Stimulated activated CD8-positive, alpha-beta memory T cell treated with anti-CD3 and anti-CD28 coated beads, Interleukin-12 subunit alpha, Interleukin-12 subunit beta, amount 100 ng/mL, for 1 hour (primary cell): ENCODE measurements at regions not wholly inside any gene's neighbourhood (a gene's known extent, or its start where the extent isn't known, plus 50 kb on each side); places are given as distances from the start of the nearest gene placed in this dataset.
"Not testable (repeated sequence)": the region's sequence is repeated elsewhere in the genome, so short reads cannot be mapped to it uniquely, and the experiment has no call there.

Source experiments
- DNase-seq: peaks from one replicate; pipeline ENCODE4 v3.0.0-alpha.2; 2020; ENCODE audit warnings: low read depth

DNA sequence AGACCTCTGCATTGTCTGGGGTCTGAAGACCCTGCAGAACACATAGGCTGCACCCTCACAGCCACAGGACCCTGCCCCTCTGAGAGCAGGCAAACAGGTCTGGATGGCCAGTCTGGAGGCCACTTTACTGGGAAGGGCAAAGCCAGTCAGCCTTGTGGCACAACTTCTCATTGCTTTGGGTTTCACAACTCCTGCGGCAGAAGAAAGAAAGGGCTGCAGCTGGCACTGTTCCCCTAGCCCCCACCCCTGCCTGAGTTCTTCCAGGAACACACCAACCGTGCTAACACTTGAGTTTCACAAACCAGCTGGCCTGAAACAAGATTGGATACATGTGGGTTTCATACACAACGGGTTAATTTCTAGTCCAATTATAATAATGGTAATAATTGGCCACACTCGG lies 276.5 kb upstream of the MGAT5 start:
- DNase-seq: no peak

DNA sequence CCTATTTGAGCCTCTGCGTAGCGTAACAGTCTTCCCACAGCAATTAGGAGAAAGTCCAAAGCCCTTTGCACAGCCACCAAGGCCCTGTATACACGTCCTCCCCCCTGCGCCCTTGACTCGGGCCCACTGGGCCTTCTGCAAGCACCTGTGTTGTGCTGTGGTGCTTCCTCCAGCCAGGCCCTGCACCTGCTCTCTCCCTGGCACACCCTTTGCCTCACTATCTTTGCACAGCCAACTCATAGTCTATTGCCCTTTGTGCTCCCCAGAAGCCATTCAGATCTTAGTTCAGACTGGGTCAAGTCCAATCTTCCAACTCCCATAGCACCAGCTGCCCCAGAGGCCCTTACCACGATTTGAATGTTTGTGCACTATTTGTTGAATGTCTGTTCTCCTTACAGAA lies 271.6 kb upstream of the MGAT5 start:
- DNase-seq: no peak

DNA sequence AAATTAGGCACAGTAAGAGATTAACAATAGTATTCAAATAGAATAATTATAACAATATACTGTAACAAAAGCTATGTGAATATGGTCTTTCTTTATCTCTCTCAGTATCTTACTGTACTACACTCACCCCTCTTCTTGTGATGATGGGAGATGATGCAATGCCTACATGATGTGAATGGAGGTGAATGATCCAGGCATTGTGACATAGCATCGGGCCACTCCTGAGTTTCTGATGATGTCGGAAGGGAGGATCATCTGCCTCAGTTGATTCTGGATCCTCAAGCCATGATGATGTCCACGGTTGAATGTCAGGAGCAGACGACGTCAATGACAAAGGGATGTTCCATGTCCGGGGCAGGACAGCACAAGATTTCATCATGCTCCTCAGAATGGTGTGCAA lies 268.3 kb upstream of the MGAT5 start:
- no peak for DNase-seq

- DNase-seq: no peak
These were observed 267.6 kb upstream of the MGAT5 start for GRCh38 chr2:133986081-133986837.

DNA sequence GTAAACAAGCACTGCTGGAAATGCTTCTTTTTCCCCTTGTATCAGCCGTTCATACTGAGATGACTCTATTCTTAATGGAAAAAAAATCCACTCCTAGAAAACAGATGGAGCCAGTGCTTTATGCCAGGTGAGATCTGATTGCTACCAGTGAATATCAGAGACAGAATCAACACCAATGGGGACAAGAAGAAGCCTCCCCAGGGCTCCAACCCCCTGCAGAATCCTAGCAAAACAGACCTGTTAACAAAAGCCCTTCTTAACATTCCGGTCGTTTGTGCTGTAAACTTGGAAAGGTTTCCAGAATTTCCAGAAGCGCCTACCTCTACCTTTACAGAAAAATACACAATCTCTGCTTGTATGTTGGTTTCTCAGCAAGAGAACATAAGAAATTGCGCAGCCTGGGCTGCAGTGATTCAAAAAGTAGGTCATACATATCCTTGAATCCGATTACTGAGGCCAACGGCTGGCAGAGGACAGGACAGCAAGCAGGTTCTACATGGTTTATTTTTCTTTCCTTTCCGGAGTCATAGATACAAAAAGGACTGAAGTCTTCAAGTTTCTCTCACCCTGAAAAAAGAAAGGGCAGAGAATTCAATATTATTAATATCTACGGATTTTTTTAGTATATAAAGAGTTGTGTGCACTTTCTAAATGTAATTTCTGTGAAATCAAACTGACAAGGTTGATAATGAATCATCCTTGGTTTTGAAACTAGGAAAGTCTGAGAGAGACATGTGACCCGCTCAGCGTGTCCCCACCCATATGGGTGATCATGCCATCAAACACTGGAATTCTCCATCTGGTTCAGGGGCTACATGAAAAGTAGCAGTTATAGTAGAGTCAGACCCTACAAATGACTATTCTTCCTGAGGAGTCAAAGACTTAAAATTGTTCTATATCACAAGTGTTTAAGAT lies 266.7 kb upstream of the MGAT5 start:
- no peak for DNase-seq

GRCh38 chr2:133988316-133988891 lies 265.5 kb upstream of the MGAT5 start:
- DNase-seq: no peak

- no peak for DNase-seq
These were observed 262.2 kb upstream of the MGAT5 start for GRCh38 chr2:133991606-133992168.

DNA sequence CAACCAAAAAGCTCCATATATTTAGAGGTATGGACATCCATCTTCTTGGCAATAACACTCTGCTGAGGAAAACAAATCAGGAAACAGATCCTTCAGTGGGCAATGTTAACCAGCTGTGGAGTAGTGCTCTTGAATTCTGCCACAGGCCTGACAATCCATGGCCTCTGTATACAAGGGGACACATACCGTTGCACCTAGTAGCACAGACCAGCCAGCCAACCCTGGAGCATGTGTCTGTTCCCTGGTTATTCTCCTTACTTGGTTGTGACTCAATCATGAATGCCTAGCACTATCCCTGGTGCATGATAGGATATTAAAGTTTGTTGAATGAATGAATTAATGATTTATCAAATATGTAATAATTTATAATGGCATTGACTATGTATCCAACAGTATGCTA lies 261.4 kb upstream of the MGAT5 start:
- DNase-seq: no peak

- no peak for DNase-seq
These were observed 260.7 kb upstream of the MGAT5 start for GRCh38 chr2:133993160-133993559.

DNA sequence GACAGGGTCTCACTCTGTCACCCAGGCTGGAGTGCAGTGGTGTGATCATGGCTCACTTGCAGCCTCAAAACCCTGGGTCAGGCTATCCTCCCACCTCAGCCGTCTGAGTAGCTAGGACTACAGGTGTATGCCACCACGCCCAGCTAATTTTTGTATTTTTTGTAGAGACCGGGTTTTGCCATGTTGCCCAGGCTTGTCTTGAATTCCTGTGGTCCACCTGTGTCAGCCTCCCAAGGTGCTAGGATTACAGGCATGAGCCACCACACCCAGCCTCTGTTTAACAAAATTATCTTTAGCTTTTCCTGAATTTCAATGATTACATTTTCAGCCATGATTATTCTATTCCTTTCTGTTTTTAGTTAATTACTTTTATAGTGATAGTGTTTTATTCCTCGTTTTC lies 255.1 kb upstream of the MGAT5 start:
- not testable (repeated sequence) for DNase-seq

GRCh38 chr2:134002391-134002790 lies 251.5 kb upstream of the MGAT5 start:
- no peak for DNase-seq

GRCh38 chr2:134002921-134003320 lies 251.0 kb upstream of the MGAT5 start:
- no peak for DNase-seq

DNA sequence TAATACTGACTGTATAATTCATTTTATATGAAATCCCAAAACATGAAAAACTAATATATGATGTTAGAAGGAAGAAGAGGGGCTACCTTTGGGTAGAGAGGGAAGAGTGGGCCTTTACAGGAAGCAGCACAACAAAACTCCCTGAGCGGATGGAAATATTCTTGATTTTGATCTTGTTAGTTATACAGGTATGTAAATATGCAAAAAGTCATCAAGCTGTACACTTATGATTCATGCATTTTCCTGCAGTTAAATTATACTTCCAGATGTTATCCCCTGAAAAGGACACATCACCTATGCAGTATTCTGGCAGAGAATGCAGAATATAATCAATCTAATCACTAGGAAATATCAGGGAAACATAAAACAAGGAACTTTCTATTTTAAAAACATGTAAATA lies 249.4 kb upstream of the MGAT5 start:
- no peak for DNase-seq

GRCh38 chr2:134008837-134009236 lies 245.0 kb upstream of the MGAT5 start:
- no peak for DNase-seq

- DNase-seq: no peak
These were observed 244.4 kb upstream of the MGAT5 start for GRCh38 chr2:134009440-134009839.

GRCh38 chr2:134009906-134010305 lies 244.0 kb upstream of the MGAT5 start:
- not testable (repeated sequence) for DNase-seq

DNA sequence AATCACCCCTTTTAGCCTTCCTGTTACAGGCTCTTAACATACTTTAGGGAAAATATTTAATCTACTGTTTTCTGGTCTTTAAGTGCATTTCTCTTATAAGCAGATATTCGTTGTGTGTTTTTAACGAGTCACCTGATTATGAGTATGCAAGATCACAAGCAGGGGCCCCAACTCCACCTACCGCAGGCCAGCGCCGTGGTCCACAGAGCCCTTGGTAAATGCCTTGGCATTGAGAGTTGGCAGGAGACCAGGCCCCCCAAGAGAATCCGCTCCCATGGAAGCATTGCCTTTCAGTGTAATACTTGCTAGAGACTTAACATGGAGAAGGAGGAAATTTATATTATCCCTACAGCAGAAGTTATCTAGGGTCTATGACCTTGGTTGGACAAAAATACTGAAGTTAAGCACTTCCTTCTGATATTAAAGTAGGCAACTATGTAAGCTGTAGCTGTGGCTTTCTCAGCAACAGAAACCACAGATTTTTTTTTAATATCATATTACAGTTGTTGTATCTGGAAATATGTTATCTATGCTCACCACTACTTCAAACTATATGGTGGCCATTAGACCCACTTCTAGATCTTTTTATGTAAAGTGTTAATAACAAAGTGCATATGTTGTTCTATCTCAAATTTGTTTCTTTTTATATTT lies 241.8 kb upstream of the MGAT5 start:
- no peak for DNase-seq

DNA sequence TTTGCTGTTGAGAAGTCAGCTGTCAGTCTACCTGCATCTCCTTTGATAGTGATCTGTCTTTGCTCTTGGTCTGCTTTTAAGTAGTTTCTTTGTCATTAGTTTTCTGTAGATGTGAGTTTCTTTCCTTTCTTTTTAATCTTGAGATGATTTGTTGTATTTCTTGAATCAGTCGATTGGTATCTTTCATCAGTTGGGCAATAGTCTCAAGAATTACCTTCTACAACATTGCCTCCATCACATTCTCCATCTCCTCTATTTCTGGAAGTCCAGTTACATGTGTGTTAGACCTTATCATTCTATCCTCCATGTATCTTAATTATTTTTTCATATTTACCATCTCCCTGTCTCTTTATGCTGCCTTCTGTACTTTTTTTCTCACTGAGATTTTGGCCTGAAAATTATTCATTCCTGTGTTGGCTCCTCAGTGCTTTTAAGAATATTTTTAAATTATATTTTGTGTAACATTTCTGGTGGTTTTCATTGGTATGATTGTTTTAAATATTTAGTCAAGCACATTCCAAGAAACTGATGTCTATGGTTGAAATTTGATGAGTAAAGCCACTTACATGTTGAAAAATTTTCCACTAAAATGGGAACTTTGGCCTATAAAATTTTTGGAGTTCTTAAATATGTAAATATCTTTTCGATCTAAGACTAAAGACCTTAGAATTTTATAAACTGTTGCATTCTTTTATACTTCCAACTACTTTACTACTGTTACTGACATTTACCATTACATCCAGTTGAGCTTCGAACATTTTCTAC lies 239.5 kb upstream of the MGAT5 start:
- no peak for DNase-seq

DNA sequence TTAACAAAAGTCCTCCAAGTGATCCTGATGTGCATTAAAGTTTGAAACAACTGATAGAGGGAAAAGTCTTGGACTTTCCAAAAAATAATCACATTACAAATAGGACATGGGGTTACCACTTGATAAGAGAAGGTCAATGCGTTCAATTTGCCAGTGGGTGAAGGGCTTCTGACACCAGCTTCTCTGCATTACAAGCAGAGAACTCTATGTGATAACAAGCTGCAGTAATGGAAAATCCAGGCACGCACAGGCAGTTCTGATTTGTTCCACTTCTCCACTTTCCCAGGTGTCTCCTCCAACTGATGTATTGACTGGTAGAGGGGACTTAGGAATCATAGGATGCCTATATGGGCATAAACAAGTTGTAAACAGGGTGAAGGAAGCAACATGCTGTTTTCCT lies 234.0 kb upstream of the MGAT5 start:
- no peak for DNase-seq

- no peak for DNase-seq
These were observed 233.3 kb upstream of the MGAT5 start for GRCh38 chr2:134020608-134021007.

DNA sequence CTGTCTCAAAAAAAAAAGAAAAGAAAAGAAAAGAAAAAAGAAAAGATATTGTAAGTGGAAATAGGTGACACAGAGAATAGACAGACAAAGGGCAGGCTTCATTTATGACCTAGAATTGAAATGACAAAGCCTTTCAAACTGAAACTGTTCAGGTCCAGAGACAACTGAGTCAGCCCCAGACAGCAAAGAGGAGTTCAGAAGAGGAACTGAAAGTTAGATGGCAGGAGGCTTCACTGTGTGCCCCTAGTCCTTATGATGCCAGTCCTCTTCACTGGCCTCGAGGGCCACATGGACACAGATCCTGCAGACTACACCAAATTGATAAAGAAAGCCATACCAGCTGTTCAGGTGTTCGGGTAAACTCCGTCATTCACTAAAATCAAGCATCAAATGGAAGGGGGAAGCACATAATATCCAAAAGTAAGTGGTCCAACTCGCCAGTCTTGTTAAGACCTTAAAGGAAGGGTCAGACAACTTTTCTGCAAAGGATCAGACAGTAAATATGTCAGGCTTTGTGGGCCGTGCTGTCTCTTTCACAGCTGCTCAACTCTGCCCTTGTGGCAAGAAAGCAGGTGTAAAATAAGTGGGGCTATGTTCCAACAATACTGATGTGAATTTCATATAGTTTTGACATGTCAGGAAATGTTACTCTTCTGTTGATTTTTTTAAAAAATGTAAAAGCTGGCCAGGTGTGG lies 231.9 kb upstream of the MGAT5 start:
- DNase-seq: no peak
